ENCODE measurements at regions not wholly inside any gene's neighbourhood (a gene's known extent, or its start where the extent isn't known, plus 50 kb on each side); places are given as distances from the start of the nearest gene placed in this dataset.

DNA sequence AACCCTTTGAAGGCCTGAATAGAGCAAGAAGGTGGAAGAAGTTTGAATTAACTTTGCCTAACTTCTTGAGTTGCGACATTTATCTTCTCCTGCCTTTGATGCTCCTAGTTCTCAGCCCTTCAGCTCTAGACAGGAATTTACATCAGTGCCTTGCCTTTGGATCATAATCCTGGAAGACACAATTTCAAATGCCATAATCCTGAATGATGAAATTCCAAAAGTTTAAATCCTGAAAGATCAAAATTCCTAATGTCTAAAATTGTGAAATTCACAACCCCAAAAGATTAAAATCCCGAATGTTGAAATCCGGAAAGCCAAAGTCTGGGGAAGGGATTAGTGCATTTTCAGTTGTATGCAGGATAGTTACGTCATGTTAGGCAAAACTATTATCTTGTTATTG, 166.6 kb upstream of the PDZRN3 start:
- Histone ChIP-seq H3K4me1 (ENCODE audit: control insufficient read depth in 1 of 2, insufficient read depth in 2 of 2, low read depth in 1 of 2, low read length in 1 of 2) (peaks cover 4 to 7% of the 10 kb centered on the region in 2 experiments; a peak in 2 of 4 replicates), H3K79me2 (ENCODE audit: insufficient read depth) (no peaks in the 10 kb centered on the region), H3K36me3 (replicated peaks in 1 of 2; ENCODE audit: control insufficient read depth in 1 of 2, insufficient read depth in 2 of 2, low read length in 1 of 2) (no peaks in the 10 kb centered on the region), H2AFZ (ENCODE audit: low read depth) (no peak overlapping the region), H3K4me3 (ENCODE audit: low read depth in 2 of 2, low read length in 1 of 2) (no peak overlapping the region), H3K4me2 (no peak overlapping the region), H3K27me3 (ENCODE audit: insufficient read depth) (no peaks in the 10 kb centered on the region), H3K9me2 (no peaks in the 10 kb centered on the region), H3F3A (replicated peaks; ENCODE audit: insufficient read depth) (peaks cover 13% of the 10 kb centered on the region), H3K9ac (no peak overlapping the region), H3K9me3 (no peaks in the 10 kb centered on the region), H3K27ac (ENCODE audit: low read depth in 2 of 2, low read length in 1 of 2) (no peak overlapping the region), H4K20me1 (ENCODE audit: insufficient read depth) (no peaks in the 10 kb centered on the region)
- ChIA-PET CTCF (no interaction called here), POLR2A (no interaction called here)
- 62% methylated on average over 4 of the region's 4 CpGs for WGBS (ENCODE audit: low lambda C conversion rate)
- TF ChIP-seq FOSL2 (IDR thresholded peaks at IDR 0.05; ENCODE audit: borderline replicate concordance, low read depth) (no peak), CTCF (IDR thresholded peaks at IDR 0.05) (no peak), GATA2 (CRISPR knock-in tag; IDR thresholded peaks at IDR 0.05) (no peak), MEF2A (IDR thresholded peaks at IDR 0.05; ENCODE audit: borderline replicate concordance, low read depth) (no peak), MXI1 (IDR thresholded peaks at IDR 0.05; ENCODE audit: low read depth, low read length) (no peak), YY1 (IDR thresholded peaks at IDR 0.05; ENCODE audit: low read depth) (no peak), NRF1 (IDR thresholded peaks at IDR 0.05; ENCODE audit: low read depth, low read length) (no peak), TEAD4 (IDR thresholded peaks at IDR 0.05; ENCODE audit: borderline replicate concordance, insufficient read depth) (no peak), PBX3 (IDR thresholded peaks at IDR 0.05) (no peak), SMC3 (IDR thresholded peaks at IDR 0.05; ENCODE audit: low read depth, low read length) (no peak), RXRA (IDR thresholded peaks at IDR 0.05; ENCODE audit: borderline replicate concordance, low read depth) (no peak), POLR2AphosphoS5 (IDR thresholded peaks at IDR 0.05; ENCODE audit: low read depth, low read length) (no peak), EZH2phosphoT487 (IDR thresholded peaks at IDR 0.05; ENCODE audit: borderline replicate concordance, low read depth) (no peak), MAX (IDR thresholded peaks at IDR 0.05; ENCODE audit: low read depth) (no peak)
- TF ChIP-seq, protein P1, sequence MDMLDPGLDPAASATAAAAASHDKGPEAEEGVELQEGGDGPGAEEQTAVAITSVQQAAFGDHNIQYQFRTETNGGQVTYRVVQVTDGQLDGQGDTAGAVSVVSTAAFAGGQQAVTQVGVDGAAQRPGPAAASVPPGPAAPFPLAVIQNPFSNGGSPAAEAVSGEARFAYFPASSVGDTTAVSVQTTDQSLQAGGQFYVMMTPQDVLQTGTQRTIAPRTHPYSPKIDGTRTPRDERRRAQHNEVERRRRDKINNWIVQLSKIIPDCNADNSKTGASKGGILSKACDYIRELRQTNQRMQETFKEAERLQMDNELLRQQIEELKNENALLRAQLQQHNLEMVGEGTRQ (IDR thresholded peaks at IDR 0.05; ENCODE audit: borderline replicate concordance, low read depth, low read length): no peak
- TF ChIP-seq, protein P2, sequence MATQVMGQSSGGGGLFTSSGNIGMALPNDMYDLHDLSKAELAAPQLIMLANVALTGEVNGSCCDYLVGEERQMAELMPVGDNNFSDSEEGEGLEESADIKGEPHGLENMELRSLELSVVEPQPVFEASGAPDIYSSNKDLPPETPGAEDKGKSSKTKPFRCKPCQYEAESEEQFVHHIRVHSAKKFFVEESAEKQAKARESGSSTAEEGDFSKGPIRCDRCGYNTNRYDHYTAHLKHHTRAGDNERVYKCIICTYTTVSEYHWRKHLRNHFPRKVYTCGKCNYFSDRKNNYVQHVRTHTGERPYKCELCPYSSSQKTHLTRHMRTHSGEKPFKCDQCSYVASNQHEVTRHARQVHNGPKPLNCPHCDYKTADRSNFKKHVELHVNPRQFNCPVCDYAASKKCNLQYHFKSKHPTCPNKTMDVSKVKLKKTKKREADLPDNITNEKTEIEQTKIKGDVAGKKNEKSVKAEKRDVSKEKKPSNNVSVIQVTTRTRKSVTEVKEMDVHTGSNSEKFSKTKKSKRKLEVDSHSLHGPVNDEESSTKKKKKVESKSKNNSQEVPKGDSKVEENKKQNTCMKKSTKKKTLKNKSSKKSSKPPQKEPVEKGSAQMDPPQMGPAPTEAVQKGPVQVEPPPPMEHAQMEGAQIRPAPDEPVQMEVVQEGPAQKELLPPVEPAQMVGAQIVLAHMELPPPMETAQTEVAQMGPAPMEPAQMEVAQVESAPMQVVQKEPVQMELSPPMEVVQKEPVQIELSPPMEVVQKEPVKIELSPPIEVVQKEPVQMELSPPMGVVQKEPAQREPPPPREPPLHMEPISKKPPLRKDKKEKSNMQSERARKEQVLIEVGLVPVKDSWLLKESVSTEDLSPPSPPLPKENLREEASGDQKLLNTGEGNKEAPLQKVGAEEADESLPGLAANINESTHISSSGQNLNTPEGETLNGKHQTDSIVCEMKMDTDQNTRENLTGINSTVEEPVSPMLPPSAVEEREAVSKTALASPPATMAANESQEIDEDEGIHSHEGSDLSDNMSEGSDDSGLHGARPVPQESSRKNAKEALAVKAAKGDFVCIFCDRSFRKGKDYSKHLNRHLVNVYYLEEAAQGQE (IDR thresholded peaks at IDR 0.05; ENCODE audit: low read depth, low read length): no peak
- TF ChIP-seq, protein P3, sequence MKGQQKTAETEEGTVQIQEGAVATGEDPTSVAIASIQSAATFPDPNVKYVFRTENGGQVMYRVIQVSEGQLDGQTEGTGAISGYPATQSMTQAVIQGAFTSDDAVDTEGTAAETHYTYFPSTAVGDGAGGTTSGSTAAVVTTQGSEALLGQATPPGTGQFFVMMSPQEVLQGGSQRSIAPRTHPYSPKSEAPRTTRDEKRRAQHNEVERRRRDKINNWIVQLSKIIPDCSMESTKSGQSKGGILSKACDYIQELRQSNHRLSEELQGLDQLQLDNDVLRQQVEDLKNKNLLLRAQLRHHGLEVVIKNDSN (IDR thresholded peaks at IDR 0.05; ENCODE audit: borderline replicate concordance, low read depth): no peak
- DNase-seq: no peak
